ENCODE measurements at regions not wholly inside any gene's neighbourhood (a gene's known extent, or its start where the extent isn't known, plus 50 kb on each side); places are given as distances from the start of the nearest gene placed in this dataset.

- DNase-seq (ENCODE audit: low spot score) = no peak
Measured at GRCh38 chr4:71241501-71242288, 97.1 kb upstream of the SLC4A4 start.

- no peak for DNase-seq (ENCODE audit: low spot score)
Measured at GRCh38 chr4:71243091-71243833, 95.6 kb upstream of the SLC4A4 start.

- no peak for DNase-seq (ENCODE audit: low spot score)
Measured at GRCh38 chr4:71247706-71248105, 91.1 kb upstream of the SLC4A4 start.

- no peak for DNase-seq (ENCODE audit: low spot score)
Measured at GRCh38 chr4:71251261-71251660, 87.6 kb upstream of the SLC4A4 start.

GRCh38 chr4:71253545-71253944, 85.3 kb upstream of the SLC4A4 start:
- DNase-seq (ENCODE audit: low spot score) = no peak

GRCh38 chr4:71254451-71255012, 84.3 kb upstream of the SLC4A4 start:
- no peak for DNase-seq (ENCODE audit: low spot score)

- DNase-seq (ENCODE audit: low spot score) = no peak
Measured at GRCh38 chr4:71255976-71256375, 82.8 kb upstream of the SLC4A4 start.

- DNase-seq (ENCODE audit: low spot score) = no peak
Measured at GRCh38 chr4:71257761-71258160, 81.1 kb upstream of the SLC4A4 start.

GRCh38 chr4:71258323-71258722, 80.5 kb upstream of the SLC4A4 start:
- DNase-seq (ENCODE audit: low spot score) = no peak

- DNase-seq (ENCODE audit: low spot score) = no peak
Measured at GRCh38 chr4:71259280-71259679, 79.5 kb upstream of the SLC4A4 start.

- no peak for DNase-seq (ENCODE audit: low spot score)
Measured at GRCh38 chr4:71259911-71260331, 78.9 kb upstream of the SLC4A4 start.

- no peak for DNase-seq (ENCODE audit: low spot score)
Measured at GRCh38 chr4:71260544-71260943, 78.3 kb upstream of the SLC4A4 start.

GRCh38 chr4:71261001-71261400, 77.8 kb upstream of the SLC4A4 start:
- no peak for DNase-seq (ENCODE audit: low spot score)

- DNase-seq (ENCODE audit: low spot score) = no peak
Measured at GRCh38 chr4:71261633-71262121, 77.1 kb upstream of the SLC4A4 start.

GRCh38 chr4:71262161-71262560, 76.7 kb upstream of the SLC4A4 start:
- no peak for DNase-seq (ENCODE audit: low spot score)

GRCh38 chr4:71266090-71266794, 72.6 kb upstream of the SLC4A4 start:
- no peak for DNase-seq (ENCODE audit: low spot score)

- DNase-seq (ENCODE audit: low spot score) = no peak
Measured at GRCh38 chr4:71267244-71267643, 71.6 kb upstream of the SLC4A4 start.

GRCh38 chr4:71268166-71268565, 70.7 kb upstream of the SLC4A4 start:
- DNase-seq (ENCODE audit: low spot score) = no peak

- DNase-seq (ENCODE audit: low spot score) = no peak
Measured at GRCh38 chr4:71269233-71269632, 69.6 kb upstream of the SLC4A4 start.

- no peak for DNase-seq (ENCODE audit: low spot score)
Measured at GRCh38 chr4:71270901-71271300, 67.9 kb upstream of the SLC4A4 start.

- no peak for DNase-seq (ENCODE audit: low spot score)
Measured at GRCh38 chr4:71272976-71273375, 65.8 kb upstream of the SLC4A4 start.

GRCh38 chr4:71275004-71275403, 63.8 kb upstream of the SLC4A4 start:
- no peak for DNase-seq (ENCODE audit: low spot score)
